ENCODE measurements at regions not wholly inside any gene's neighbourhood (a gene's known extent, or its start where the extent isn't known, plus 50 kb on each side); places are given as distances from the start of the nearest gene placed in this dataset.

DNA sequence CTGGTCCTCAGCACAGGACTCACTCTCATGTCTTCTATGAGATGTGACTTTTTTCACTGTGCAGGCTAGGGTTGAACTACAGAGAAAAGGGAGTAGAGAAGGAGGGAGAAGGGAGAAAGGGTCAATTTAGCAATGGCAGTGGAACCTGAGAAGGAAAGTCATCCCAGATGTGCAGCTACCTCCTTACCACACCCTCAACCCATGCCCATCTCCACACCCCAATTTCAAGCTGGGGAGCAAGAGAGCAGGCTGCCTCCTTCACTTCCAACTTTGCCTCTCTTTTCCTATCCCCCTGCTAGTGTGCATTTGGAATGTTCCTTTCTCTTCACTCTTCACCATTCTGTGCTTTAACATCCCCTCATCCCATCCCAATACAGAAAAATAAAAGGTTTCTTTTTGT is 163.5 kb upstream of the MAP3K1 start:
- no peaks in the 10 kb centered on the region for H3K9me3 ChIP-seq (ENCODE audit: severe bottlenecking)
- no peak for TF ChIP-seq CTCF (IDR thresholded peaks at IDR 0.05; ENCODE audit: low read depth, low read length)

DNA sequence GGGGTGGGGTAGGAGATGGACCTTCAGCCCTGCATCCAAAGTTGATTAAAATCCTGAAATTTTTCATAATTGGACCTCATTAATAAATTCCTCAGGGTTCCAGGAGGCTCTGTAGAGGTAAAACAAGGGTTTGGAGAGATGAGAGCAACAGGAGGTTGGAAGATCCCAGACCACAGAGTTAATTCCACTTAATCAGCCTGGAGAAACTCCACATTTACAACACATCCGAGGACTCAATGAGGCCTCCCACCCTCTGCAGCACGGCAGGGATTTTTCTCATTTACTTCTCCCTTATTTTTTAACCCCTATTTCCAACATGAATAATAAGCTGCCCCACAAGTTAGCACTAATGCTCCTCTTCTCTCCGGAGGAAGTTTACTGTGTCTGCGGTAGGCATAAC is 165.0 kb upstream of the MAP3K1 start:
- no peaks in the 10 kb centered on the region for H3K36me3 ChIP-seq
- no peak for TF ChIP-seq CTCF (IDR thresholded peaks at IDR 0.05; ENCODE audit: low read depth, low read length)
- H3K4me3 ChIP-seq (ENCODE audit: low read depth, low read length), result no peak overlapping the region
- DNase-seq, result no peak
- H3K27me3 ChIP-seq (ENCODE audit: insufficient read depth, low read depth, severe bottlenecking), result no peaks in the 10 kb centered on the region
- no peak overlapping the region for H3K27ac ChIP-seq
- no peaks in the 10 kb centered on the region for H3K9me3 ChIP-seq (ENCODE audit: severe bottlenecking)

More for the DNA sequence above, 163.5 kb upstream of the MAP3K1 start:
- Histone ChIP-seq H3K4me3 (ENCODE audit: low read depth, low read length) (no peak overlapping the region), H3K27ac (no peak overlapping the region), H3K27me3 (ENCODE audit: insufficient read depth, low read depth, severe bottlenecking) (no peaks in the 10 kb centered on the region), H3K36me3 (no peaks in the 10 kb centered on the region)
- DNase-seq, result no peak

DNA sequence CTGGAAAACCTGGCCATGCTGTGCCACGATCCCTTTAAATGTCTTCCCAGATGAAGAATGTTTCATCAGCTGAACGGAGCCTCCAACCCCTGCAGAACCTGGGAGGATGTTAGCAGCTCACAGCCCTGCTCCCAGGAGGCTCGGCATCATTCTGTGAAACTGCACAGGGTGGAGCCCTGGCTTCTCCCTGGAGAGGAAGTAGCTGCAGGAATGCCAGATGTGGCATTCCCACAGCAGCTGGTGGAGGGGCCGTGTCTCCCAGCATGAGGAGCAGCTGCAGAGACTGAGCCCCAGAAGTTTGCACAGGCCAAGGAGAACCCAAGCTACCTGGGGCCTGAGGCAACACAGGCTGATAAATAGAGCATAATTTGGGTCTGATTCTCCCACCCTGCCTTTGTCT is 165.8 kb upstream of the MAP3K1 start:
- no peak for DNase-seq
- H3K4me3 ChIP-seq (ENCODE audit: low read depth, low read length), result no peak overlapping the region
- TF ChIP-seq CTCF (IDR thresholded peaks at IDR 0.05; ENCODE audit: low read depth, low read length), result no peak
- H3K27me3 ChIP-seq (ENCODE audit: insufficient read depth, low read depth, severe bottlenecking), result no peaks in the 10 kb centered on the region
- no peaks in the 10 kb centered on the region for H3K9me3 ChIP-seq (ENCODE audit: severe bottlenecking)
- no peak overlapping the region for H3K27ac ChIP-seq
- no peaks in the 10 kb centered on the region for H3K36me3 ChIP-seq

GRCh38 chr5:56648460-56649034 is 166.8 kb upstream of the MAP3K1 start:
- Histone ChIP-seq H3K36me3 (no peaks in the 10 kb centered on the region), H3K9me3 (ENCODE audit: severe bottlenecking) (no peaks in the 10 kb centered on the region), H3K27ac (no peak overlapping the region), H3K4me3 (ENCODE audit: low read depth, low read length) (no peak overlapping the region), H3K27me3 (ENCODE audit: insufficient read depth, low read depth, severe bottlenecking) (no peaks in the 10 kb centered on the region)
- no peak for TF ChIP-seq CTCF (IDR thresholded peaks at IDR 0.05; ENCODE audit: low read depth, low read length)
- DNase-seq, result no peak

GRCh38 chr5:56647099-56647850 is 168.1 kb upstream of the MAP3K1 start:
- DNase-seq, result no peak
- H3K9me3 ChIP-seq (ENCODE audit: severe bottlenecking), result no peaks in the 10 kb centered on the region
- H3K27me3 ChIP-seq (ENCODE audit: insufficient read depth, low read depth, severe bottlenecking), result no peaks in the 10 kb centered on the region
- H3K36me3 ChIP-seq, result no peaks in the 10 kb centered on the region
- H3K27ac ChIP-seq, result no peak overlapping the region
- TF ChIP-seq CTCF (IDR thresholded peaks at IDR 0.05; ENCODE audit: low read depth, low read length), result no peak
- no peak overlapping the region for H3K4me3 ChIP-seq (ENCODE audit: low read depth, low read length)
